ENCODE measurements at regions not wholly inside any gene's neighbourhood (a gene's known extent, or its start where the extent isn't known, plus 50 kb on each side); places are given as distances from the start of the nearest gene placed in this dataset.

GRCh38 chr6:19712998-19713397 lies 124.2 kb upstream of the ID4 start:
- TF ChIP-seq CTCF (conservative IDR thresholded peaks at IDR 0.05), result no peak
- TF ChIP-seq EZH2 (IDR thresholded peaks at IDR 0.05; ENCODE audit: low read depth), result no peak

Measured in PC-9 (cell line).